ENCODE measurements at regions not wholly inside any gene's neighbourhood (a gene's known extent, or its start where the extent isn't known, plus 50 kb on each side); places are given as distances from the start of the nearest gene placed in this dataset.
"Not testable (repeated sequence)": the region's sequence is repeated elsewhere in the genome, so short reads cannot be mapped to it uniquely, and the experiment has no call there.

DNA sequence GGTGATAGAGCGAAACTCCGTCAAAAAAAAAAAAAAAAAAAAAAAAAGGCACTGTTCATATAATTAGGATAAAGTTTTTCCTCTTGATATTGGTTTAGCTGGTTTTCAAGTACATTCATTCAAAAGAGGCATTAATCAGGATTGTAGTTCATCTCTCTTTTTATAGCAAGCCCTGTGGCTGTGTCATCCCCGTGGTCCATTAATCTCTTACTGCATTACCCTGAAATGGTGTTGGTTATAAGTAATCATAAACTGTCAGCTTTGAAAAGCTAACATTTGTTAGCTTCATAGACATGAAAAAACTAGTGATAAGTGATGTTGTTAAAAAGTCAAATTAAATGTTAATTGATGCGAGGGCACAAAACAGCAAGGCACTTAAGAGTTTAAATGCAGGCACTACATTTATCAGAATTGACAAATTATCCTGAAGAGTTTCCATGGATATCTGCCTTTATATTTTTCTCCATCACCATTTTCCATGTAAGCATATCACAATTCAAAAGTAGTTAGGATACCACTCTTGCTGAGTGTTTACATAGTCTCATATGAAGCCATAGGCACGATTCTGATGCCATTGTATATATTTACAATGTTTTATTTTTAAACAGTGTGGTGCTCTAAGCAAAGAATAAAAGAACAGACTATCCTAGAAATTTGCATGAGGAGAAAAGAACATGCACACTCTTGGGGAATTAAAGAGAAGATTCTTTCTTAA is 193.1 kb downstream of the OTOL1 start:
- intact Hi-C loops (cut with micrococcal nuclease), result no loop called here

DNA sequence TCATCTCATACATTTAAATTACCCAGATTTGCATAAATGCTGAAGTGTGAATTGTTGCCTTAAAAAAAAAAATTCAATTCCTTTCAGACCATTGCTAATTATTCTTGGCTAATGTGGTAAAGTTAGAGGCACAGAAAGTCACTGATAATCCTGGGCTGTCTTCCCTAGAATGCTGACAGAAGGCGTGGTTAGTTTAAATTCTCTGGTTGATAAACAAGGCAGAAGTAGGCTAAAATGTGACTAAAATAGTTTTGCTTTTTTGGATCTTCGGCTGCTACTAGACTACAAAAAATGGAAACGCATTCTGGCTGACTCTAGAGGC is 193.7 kb downstream of the OTOL1 start:
- intact Hi-C loops (cut with micrococcal nuclease), result no loop called here

DNA sequence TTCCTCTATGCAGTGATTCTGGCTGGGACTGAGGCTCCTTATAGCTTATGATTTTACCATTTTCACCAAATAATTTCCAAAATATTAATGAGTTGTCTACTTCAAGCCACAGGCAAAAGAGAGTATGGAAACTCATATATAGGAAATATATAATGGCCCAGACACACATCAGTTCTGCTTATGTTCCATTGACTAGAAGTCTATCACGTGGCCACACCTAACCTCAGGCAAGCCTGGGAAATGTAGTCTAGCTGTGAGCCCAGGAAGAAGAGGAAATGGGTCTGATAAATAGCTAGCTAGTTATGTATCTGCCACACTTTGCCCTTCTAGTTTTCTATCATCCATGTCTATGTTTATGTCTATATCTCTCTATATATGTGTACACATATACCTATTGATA is 195.1 kb downstream of the OTOL1 start:
- intact Hi-C loops (cut with micrococcal nuclease), result no loop called here

DNA sequence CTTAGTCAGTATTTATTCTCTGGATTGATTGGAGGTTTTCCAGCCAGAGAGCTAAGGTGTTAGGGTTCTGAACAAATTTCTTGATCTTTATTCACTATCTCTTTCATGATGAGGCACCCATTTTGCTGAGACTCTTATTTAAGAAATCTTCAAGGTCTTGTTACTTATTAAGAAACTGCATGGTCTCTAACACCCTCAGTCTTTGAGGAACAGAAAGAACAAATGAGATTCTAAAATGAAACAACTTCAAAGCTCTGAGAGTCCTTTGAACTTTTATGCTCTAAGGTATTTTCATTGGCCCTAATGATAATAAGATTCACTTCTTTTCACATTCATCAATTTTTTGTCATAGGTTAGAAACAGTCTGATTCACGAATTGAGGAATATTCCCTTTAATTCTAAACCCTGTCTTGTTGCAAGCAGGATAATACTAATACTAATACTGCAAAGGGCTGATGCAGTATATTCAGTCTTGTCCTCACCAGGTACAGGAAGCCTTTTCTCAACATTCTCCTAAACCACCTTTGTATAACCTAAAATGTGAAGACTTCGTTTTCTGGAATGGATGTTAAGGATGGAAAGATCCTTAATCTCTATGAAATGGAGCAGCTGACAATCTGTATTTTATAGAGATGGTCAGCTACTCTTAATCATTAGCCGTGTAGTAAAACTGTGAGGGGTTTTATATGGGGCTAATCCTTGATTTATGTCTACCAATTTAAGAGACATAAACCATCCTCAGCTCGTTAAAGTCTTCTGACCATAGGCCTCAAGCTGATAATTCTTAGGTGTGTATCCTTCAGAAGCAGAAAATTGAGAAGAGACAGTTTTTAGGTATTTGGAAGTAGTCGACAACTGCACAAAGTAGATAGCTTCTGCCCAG is 198.3 kb downstream of the OTOL1 start:
- intact Hi-C loops (cut with micrococcal nuclease), result no loop called here

DNA sequence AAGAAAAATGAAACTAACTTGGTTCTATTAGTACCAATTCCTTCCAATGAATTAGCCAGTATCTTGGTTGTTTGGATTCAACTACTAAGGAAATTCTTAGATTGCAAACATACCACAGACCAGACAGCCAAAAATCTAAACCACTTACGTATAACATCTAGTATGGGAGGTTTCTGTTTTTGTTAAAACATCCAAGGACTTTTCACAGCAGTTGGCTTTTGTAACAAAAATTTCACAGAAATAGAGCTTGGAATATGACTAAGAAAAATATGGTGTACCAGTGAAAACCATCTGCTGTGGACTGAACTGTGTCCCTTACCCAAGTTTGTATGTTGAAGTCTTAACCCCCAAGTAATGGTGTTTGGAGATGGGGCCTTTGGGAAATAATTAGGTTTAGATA is 199.2 kb downstream of the OTOL1 start:
- intact Hi-C loops (cut with micrococcal nuclease), result no loop called here

DNA sequence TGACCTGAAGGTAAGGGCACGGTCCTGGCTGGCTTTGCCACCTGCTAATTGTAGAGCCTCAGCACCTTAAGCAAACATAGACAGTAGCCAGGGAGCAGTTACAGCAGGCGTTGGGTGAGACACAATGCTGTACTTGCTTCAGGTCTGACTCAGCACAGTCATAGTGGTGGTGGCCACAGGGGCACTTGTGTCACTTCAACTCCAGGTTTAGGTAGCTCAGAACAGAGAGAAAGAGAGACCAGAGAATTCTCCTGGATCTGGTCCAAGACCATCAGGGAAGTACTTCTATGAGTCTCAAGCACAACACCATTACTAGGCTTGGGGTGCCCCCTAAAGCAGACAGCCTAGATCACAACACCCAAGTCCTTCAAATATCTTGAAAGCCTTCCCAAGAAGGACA is 204.4 kb downstream of the OTOL1 start:
- intact Hi-C loops (cut with micrococcal nuclease), result no loop called here

DNA sequence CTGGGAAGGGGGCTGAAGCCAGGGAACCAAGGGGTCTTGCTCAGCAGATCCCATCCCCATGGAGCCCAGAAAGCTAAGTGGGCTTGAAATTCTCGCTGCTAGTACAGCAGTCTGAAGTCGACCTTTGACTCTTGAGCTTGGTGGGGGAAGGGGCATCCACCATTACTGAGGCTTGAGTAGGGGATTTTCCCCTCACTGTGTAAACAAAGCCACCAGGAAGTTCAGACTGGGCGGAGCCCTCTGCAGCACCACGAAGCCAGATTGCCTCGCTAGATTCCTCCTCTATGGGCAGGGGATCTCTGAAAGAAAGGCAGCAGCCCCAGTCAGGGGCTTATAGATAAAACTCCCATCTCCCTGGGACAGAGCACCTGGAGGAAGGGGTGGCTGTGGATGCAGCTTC is 210.6 kb downstream of the OTOL1 start:
- intact Hi-C loops (cut with micrococcal nuclease), result not testable (repeated sequence)

DNA sequence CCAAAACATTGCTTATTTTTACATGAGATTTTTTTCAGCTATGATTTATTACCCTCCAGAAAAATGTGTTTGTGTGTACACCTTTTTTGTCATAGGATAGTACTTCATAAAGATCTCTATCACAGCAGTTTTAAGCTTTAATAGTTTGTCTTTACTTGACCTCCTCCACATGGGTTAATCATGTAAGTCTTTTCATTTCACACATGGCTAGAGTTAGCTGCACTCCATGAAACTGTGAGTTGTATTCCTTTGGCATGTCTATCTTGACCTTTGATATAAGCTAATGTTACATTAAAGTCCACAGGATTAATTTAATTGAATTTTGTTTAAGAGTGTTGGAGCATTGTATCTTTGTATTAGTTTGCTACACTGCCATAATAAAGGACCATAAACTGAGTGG is 217.1 kb downstream of the OTOL1 start:
- intact Hi-C loops (cut with micrococcal nuclease), result no loop called here

DNA sequence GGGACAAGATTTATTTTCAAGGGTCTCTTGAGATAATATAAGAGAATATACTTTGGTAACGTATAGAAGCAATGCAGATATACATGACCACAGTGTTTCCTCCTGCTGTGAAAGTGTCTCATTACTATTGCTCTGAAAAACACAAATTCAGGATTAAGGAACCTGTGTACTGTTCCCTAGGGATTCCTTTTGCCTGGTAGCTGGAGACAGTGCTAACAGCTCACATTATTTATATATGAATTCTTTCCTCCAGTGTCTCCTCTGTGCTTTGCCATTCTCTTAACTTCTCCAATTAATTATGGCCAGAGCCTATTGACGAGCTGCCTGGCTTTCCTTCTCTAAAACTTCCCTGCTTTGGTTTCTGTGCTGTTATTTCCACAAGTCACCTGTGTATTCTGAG is 235.4 kb downstream of the OTOL1 start:
- intact Hi-C loops (cut with micrococcal nuclease), result no loop called here

DNA sequence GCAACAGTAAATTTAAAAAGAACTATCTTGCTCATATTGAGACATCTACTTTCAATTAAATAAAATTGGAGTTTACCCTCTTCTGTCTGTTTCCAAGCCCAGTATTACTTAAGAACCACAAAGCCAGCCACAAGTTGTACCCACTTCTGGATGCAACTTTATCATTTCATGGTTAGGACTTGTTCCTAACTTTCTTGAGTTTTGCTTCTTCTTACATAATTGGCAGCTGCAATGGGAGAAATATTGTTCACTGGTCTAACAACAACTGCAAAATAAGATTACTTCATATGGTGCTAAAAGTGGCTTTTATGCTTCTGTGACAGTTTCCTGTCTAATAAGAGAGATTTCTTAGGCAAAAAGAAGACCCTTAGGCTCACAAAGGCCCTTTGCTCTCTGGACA is 240.6 kb downstream of the OTOL1 start:
- intact Hi-C loops (cut with micrococcal nuclease), result no loop called here

DNA sequence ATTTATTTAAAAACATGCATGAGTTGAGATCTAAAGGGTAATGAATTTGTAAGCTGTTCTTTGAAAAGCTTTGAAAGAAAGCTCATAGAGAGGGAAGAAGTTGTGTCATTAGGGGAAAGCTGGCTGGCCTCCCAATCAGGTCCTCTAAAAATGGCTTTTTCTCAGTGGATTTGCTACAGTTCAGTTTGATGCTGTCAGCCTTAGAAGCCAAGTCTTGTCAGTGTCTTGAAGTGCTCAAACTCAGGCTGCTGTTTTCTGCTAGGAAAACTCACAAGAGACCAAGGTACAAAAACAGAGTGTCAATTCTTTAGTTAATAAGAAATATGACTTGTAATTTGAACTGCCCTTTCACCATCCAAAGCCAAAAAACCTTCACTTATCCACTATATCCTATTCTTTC is 243.8 kb downstream of the OTOL1 start:
- intact Hi-C loops (cut with micrococcal nuclease), result no loop called here

DNA sequence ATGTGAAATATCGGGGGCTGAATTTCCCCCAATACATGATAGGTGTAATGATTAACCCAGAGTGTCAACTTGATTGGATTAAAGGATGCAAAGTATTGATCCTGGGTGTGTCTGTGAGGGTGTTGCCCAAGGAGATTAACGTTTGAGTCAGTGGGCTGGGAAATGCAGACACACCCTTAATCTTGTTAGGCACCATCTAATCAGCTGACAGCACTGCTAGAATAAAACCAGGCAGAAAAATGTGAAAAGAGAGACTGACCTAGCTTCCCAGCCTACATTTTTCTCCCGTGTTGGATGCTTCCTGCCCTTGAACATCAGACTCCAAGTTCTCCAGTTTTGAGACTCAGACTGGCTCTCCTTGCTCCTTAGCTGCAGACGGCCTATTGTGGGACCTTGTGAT is 247.8 kb downstream of the OTOL1 start:
- intact Hi-C loops (cut with micrococcal nuclease), result no loop called here

DNA sequence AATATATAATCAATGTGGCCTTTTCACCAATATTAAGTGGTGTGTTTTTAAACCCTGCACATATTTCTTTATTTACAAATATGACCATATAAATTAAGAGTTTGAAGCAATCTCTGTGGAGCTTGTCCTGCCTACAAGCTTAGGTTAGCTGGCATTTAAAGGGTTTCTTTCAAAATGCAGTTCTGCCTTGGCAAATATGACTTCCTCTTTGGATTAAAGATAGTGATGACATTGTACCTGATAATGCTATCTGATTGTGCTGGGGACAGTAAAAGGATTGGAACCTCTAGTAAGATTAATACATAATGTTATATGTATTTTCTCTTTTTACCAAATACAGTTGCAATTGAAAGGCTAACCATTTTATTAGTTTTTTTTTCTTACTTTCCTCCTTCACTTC is 249.1 kb downstream of the OTOL1 start:
- intact Hi-C loops (cut with micrococcal nuclease), result no loop called here

DNA sequence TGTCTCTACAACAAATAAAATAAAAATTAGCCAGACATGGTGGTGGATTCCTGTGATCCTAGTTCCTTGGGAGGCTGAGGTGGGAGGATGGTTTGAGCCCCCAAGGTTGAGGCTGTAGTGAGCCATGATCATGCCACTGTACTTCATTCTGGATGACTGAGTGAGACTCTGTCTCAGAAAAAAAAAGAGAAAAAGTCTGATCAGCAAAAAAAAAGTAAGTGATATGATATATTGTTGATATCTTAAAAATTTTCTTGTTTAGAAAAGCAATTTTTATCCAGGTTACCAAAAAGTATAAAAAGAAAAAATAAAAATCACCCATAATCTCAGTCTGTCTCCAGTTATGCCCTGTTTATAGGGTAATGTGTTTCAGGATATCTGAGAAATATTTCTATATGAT is 251.4 kb downstream of the OTOL1 start:
- intact Hi-C loops (cut with micrococcal nuclease), result no loop called here

DNA sequence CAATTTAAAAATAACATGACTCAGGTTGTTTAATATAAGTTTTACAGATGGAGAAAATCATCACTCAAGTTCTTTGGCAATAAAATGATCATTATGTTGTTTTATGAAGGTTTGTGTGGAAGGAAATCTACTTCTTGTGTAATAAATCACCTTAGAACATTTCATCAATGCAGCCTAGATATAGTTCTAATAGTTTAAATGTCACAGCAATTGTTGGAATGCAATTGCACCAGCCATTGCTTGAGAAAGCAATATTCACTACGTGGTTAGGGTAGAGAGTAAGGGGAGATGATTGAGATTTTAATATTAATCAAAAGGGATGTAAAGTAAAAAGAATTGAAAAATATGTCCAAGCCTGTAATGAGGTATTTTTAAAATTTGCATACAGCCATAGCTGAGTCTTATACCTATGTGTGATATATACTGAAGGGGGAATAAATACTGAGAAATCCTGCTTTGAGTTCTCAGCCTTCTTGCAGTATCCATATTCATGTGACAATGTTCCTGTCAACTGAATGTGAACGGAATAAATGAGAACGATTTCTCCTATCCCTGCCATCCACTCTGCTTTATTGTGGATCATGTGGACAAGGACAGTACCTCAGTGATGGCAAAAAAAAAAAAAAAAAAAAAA is 257.9 kb downstream of the OTOL1 start:
- intact Hi-C loops (cut with micrococcal nuclease), result no loop called here

DNA sequence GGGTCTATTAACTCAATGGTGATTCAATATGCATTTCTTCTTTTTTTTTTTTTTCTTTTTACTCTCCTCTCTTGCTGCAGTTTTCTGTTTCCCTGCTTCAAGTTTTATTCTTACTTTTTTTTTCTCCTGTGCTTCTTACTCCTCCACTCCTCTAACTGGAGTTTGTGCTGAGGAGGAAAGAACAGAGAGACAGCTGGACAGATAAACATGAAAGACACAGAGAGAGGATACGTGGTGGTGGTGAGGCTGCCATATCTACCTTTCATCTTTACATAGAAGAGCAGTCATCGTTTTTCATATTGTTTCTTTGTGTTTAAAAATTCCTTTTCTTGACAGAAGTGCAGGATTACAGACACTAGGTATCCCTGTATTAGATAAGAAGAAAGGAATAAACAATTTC is 262.8 kb downstream of the OTOL1 start:
- intact Hi-C loops (cut with micrococcal nuclease), result no loop called here

DNA sequence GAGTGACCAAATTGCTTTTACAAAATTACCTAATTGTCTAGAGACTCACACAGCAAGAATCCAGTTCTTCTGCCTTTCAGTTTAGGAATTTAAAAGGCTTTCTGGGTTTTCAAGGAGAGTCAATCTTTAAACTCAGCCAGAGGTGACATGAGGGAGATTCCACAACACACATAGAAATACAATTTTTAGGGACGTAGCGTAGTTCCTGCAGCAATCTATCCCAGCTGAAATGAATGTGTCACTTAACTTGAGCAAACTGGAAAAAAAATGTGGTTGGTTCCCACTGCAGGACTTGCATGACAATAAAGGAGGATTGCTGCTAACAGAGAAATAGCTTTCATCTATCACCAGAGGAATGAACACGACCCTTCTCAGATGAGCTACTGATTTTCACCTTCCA is 269.7 kb downstream of the OTOL1 start:
- intact Hi-C loops (cut with micrococcal nuclease), result no loop called here

DNA sequence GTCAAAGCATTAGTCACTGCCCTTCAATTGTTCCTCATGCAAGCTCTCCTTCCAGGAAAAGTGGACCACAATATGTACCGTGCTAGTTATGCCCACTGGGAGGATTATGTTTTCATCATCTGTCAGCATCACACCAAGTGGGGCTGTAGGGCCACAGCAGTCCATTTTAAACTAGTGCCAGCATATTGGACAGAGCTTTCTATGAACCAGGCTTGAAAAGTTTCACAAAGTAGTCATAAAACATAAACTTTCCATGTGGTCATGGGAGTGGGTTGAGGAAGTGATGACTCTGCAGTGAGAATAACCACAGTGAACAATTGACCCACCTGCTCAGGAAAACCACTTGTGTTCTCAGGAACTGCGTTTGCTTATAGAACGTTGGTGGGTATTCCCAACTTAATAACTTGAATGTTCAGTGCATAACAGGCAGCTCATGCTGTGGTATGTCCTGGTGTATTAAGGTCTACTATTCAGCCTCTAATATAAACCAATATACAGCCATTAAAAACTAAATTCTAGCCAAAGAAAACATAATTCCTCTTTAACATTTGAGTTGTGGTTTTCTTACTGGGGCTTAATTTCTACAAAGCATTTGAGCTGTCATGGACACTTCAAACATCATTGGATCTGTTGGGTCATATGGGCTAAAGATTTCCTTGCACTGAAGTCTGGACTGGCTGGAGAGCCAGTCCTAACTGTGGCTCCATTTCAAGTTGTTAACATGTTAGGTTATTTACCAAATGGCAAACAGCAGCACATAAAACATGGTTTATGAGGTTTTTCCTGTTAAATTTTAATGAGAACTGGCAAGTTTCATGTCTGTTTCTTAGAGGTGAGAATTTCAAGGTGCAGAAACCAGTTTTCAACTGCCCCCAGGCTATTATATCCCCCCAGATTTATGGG is 274.1 kb downstream of the OTOL1 start:
- intact Hi-C loops (cut with micrococcal nuclease), result no loop called here

DNA sequence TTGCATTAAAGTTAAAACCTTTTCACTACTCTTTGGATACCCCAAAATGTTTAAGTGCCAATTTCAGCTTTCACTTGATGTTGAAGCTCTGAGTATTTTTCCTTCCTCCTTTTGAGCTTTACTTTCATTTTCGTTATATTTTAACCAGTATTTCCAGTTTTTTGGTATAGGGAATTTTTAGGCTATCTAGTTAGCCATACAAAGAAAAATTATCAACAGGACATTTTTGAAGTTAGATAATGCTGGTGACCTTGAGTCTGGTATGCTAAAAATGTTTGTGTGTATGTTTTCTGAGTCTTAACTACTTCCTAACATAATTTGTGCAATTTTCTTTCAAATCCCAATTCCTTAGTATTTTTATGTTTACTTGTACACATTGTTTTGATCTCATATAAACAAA is 284.8 kb downstream of the OTOL1 start:
- intact Hi-C loops (cut with micrococcal nuclease), result no loop called here

DNA sequence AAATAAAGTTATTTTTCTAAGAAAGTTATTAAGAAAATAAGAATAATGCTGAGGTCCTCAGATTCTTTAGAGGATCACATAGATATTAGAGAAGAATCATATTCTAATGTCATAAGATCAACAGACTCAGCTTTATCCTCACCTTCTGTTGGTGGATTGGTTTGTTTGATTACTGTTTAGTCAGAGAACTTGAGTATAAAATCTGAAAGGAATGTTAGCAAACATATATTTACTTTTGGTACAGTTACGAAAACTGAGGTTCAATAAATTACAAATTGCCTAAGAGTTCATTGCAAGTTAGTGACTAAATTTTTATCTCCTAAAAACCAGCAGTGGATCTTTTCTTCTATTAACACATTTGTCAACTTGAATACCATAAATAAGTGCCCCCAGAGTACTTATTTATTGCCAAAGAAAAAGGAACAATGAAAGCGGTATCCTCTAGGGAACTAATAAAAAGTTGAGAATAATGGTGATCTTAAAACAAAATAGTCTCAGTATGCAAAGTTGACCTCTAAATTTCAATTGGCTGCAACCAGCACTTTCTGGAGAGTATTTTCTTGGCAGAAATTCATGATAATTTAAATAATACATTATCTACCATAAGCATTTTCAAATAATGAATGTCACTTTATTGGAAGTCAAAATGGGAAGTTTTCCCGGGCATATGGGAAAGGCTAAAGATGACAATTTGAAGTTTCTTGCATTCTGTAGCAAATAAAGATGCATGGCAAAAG is 296.8 kb downstream of the OTOL1 start:
- intact Hi-C loops (cut with micrococcal nuclease), result no loop called here

DNA sequence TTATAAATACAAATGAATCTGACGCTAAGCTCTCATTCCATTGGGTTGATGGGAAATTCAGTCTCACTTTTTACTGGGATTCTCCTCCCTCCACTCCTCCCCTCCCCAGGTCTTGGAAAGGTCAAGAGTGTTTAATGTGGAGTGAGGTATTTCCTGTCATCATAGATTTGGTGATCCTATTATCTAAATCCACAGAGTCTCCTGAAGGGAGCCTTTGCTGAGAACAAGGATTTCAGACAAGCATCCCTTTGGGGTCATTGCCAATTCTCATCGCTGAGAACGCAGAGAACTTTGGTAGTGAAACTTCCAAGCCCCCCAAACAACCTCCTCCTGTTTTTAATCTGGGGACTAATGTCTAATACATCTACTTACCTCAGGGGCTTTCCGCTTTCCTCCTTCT is 297.9 kb downstream of the OTOL1 start:
- intact Hi-C loops (cut with micrococcal nuclease), result no loop called here

Data from T-helper 2 cell treated with Interferon-gamma antibody and Interleukin-4, amounts not matched to agents 100 ng/mL and 5 ng/mL, for 36 hours (primary cell).